ENCODE measurements at regions not wholly inside any gene's neighbourhood (a gene's known extent, or its start where the extent isn't known, plus 50 kb on each side); places are given as distances from the start of the nearest gene placed in this dataset.

DNA sequence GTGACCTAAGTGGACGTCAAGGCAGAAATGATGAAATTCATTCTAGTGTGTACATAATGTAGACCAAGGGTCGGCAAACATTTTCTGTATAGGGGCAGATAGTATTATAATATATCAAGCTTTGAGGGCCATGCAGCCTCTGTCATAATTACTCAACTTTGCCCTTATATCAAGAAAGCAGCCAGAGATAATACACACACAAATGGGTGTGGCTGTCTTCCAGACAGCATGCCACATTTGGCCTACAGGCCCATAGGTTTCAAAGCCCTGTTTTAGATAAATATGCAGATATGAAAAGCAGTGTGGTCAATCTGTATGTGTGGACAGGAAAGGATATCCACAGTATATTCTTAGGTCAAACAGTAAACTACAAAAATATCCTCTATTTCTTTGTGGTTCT, 320.1 kb upstream of the FMN2 start:
- Histone ChIP-seq H3K4me3 (no peak overlapping the region), H3K9ac (ENCODE audit: low read depth in 2 of 2, low read length in 2 of 2) (no peak overlapping the region), H3K9me3 (no peaks in the 10 kb centered on the region), H3K36me3 (no peaks in the 10 kb centered on the region), H3K27ac (no peak overlapping the region), H3K27me3 (no peaks in the 10 kb centered on the region), H3K4me1 (no peaks in the 10 kb centered on the region)
- no peak for DNase-seq
- intact Hi-C loops (cut with DNase I) = no loop called here
- TF ChIP-seq, protein P1, sequence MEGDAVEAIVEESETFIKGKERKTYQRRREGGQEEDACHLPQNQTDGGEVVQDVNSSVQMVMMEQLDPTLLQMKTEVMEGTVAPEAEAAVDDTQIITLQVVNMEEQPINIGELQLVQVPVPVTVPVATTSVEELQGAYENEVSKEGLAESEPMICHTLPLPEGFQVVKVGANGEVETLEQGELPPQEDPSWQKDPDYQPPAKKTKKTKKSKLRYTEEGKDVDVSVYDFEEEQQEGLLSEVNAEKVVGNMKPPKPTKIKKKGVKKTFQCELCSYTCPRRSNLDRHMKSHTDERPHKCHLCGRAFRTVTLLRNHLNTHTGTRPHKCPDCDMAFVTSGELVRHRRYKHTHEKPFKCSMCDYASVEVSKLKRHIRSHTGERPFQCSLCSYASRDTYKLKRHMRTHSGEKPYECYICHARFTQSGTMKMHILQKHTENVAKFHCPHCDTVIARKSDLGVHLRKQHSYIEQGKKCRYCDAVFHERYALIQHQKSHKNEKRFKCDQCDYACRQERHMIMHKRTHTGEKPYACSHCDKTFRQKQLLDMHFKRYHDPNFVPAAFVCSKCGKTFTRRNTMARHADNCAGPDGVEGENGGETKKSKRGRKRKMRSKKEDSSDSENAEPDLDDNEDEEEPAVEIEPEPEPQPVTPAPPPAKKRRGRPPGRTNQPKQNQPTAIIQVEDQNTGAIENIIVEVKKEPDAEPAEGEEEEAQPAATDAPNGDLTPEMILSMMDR (IDR thresholded peaks at IDR 0.05) = no peak

DNA sequence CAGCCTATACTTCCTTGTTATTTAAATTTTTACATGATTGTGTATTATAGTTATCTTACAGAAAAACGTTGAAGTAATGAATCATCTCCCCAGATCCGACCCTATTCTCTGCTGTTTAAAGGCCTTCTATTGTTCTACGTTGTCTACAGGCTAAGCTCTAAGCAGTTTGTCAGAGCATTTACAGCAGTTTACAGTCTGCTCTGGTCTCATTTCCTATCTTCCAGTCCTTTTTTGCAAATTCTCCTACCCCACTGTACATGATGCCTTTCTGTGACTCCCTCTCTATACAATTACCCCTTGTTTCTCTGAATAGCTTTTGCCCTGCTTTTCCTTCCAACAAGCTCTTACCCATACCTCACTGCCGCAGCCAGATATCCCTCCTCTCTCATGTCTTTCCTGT, 319.2 kb upstream of the FMN2 start:
- Histone ChIP-seq H3K27me3 (no peaks in the 10 kb centered on the region), H3K36me3 (no peaks in the 10 kb centered on the region), H3K4me1 (no peaks in the 10 kb centered on the region), H3K27ac (no peak overlapping the region), H3K4me3 (no peak overlapping the region), H3K9ac (ENCODE audit: low read depth in 2 of 2, low read length in 2 of 2) (no peak overlapping the region), H3K9me3 (no peaks in the 10 kb centered on the region)
- intact Hi-C loops (cut with DNase I) = no loop called here
- no peak for DNase-seq
- TF ChIP-seq, protein P1 (IDR thresholded peaks at IDR 0.05) = no peak

DNA sequence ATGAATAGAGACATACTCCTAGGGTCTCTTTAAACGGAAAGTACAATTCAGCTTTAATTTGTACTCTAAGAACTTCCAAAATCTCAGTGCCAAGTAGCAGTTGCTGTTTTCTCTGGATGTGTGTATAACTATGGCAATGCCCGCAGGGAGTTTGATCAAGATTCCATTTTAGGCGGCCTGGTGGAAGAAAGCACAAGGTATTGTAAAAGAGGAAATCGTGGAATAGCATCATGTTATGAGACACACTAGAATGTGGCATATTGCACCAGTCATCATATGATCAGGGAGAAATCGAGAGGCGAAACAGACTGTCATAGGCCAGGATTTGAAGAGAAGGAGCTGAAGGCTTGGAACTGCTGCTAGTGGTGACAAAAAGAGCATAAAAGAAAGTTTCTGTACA, 316.2 kb upstream of the FMN2 start:
- no peak for DNase-seq
- no peak overlapping the region for H3K9ac ChIP-seq (ENCODE audit: low read depth in 2 of 2, low read length in 2 of 2)
- H3K27me3 ChIP-seq = no peaks in the 10 kb centered on the region
- intact Hi-C loops (cut with DNase I) = no loop called here
- TF ChIP-seq, protein P1 (IDR thresholded peaks at IDR 0.05) = no peak
- H3K36me3 ChIP-seq = no peaks in the 10 kb centered on the region
- no peaks in the 10 kb centered on the region for H3K4me1 ChIP-seq
- no peak overlapping the region for H3K27ac ChIP-seq
- H3K9me3 ChIP-seq = no peaks in the 10 kb centered on the region
- H3K4me3 ChIP-seq = no peak overlapping the region

DNA sequence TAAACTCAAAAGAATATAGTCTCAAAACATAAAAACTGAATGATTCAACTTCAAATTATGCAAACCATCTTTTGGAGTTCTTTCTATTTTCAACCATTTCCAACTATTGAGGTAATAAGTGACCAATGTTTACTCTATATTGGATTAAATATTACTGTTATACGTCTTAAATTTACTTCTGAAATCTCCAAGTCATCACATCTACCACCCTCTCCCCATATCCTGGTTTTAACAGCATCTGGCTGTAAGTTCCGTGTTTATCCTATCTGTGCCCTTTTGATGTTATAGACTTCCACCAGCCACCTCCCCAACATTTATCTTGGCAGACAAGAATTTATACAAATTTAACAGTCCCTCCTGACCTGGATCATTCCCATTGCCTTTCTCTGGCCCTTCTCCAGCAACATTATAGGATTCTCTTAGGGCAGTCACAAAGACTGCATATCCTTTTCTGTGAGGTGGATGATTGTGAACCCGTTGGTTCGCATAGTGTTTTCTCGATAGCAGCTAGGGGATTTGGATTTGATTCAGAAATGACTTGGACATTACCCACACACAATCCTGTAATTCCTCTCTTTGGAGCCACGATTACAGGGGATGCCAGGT, 313.4 kb upstream of the FMN2 start:
- DNase-seq = no peak
- Histone ChIP-seq H3K4me3 (no peak overlapping the region), H3K27me3 (no peaks in the 10 kb centered on the region), H3K4me1 (no peaks in the 10 kb centered on the region), H3K9ac (ENCODE audit: low read depth in 2 of 2, low read length in 2 of 2) (no peak overlapping the region), H3K9me3 (no peaks in the 10 kb centered on the region), H3K27ac (no peak overlapping the region), H3K36me3 (no peaks in the 10 kb centered on the region)
- intact Hi-C loops (cut with DNase I) = no loop called here
- TF ChIP-seq, protein P1 (IDR thresholded peaks at IDR 0.05) = no peak

DNA sequence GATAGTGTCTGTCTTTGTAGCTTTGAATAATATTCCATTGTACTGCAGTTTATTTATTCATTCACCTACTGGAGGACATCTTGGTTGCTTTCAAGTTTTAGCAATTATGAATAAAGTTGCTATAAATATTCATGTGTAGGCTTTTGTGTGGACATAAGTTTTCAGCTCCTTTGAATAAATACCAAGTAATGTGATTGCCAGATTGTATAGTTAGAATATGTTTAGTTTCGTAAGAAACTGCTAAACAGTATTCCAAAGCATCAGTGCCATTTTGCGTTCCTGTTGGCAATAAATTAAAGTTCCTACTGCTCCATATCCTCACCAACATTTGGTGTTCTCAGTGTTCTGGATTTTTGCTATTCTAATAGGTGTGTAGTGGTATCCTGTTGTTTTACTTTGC, 311.7 kb upstream of the FMN2 start:
- Histone ChIP-seq H3K27ac (no peak overlapping the region), H3K27me3 (no peaks in the 10 kb centered on the region), H3K36me3 (no peaks in the 10 kb centered on the region), H3K4me3 (no peak overlapping the region), H3K9ac (ENCODE audit: low read depth in 2 of 2, low read length in 2 of 2) (no peak overlapping the region), H3K9me3 (no peaks in the 10 kb centered on the region), H3K4me1 (no peaks in the 10 kb centered on the region)
- TF ChIP-seq, protein P1 (IDR thresholded peaks at IDR 0.05) = no peak
- DNase-seq = no peak
- intact Hi-C loops (cut with DNase I) = no loop called here

All from colonic mucosa (tissue), 4 donors.